ENCODE measurements at regions not wholly inside any gene's neighbourhood (a gene's known extent, or its start where the extent isn't known, plus 50 kb on each side); places are given as distances from the start of the nearest gene placed in this dataset.

- H3K4me3 ChIP-seq (ENCODE audit: low read length), result no peak overlapping the region
- DNase-seq, result peak; percentile 78
- no peaks in the 10 kb centered on the region for H3K4me1 ChIP-seq (ENCODE audit: control insufficient read depth, insufficient read depth, low read length)
- H3K27ac ChIP-seq (ENCODE audit: low read length), result no peak overlapping the region
- no peaks in the 10 kb centered on the region for H3K9me3 ChIP-seq (replicated peaks; ENCODE audit: control insufficient read depth, low read depth, low read length)
- H3K36me3 ChIP-seq (ENCODE audit: control insufficient read depth, insufficient read depth, low read length), result no peaks in the 10 kb centered on the region
- no peaks in the 10 kb centered on the region for H3K27me3 ChIP-seq (ENCODE audit: control insufficient read depth, insufficient read depth, low read length)
- WGBS (ENCODE audit: insufficient coverage), result no CpG with 5 or more reads among the region's 3 CpGs
Measured at GRCh38 chr2:126367361-126367760, 288.6 kb upstream of the GYPC start.

GRCh38 chr2:126368758-126369157, 287.2 kb upstream of the GYPC start:
- H3K9me3 ChIP-seq (replicated peaks; ENCODE audit: control insufficient read depth, low read depth, low read length), result no peaks in the 10 kb centered on the region
- 49% methylated on average over 2 of the region's 2 CpGs for WGBS (ENCODE audit: insufficient coverage)
- no peak overlapping the region for H3K4me3 ChIP-seq (ENCODE audit: low read length)
- no peak overlapping the region for H3K27ac ChIP-seq (ENCODE audit: low read length)
- DNase-seq, result peak; percentile 59
- no peaks in the 10 kb centered on the region for H3K36me3 ChIP-seq (ENCODE audit: control insufficient read depth, insufficient read depth, low read length)
- no peaks in the 10 kb centered on the region for H3K4me1 ChIP-seq (ENCODE audit: control insufficient read depth, insufficient read depth, low read length)
- no peaks in the 10 kb centered on the region for H3K27me3 ChIP-seq (ENCODE audit: control insufficient read depth, insufficient read depth, low read length)

DNA sequence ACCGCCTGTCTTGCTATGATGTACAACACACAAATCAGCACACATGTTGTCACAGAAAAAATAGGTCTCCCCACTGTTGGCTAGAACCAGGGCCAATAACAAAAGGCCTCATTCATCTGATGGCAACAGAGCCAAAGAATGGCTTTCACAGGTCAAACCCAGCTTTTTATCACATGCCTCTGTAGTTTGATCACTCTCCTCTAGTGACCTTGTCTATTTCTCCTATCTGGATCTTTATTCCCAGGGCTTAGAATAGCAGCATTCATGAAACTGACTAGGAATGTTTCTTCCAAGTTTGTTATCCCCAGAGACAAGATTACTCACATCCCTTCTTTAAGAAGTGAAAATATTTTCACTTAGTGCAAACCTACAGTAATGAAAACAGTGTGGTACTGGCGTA, 285.8 kb upstream of the GYPC start:
- H3K27ac ChIP-seq (ENCODE audit: low read length), result no peak overlapping the region
- WGBS (ENCODE audit: insufficient coverage), result 40% methylated on average over 1 of the region's 2 CpGs

GRCh38 chr2:126372406-126372805, 283.6 kb upstream of the GYPC start:
- Histone ChIP-seq H3K9me3 (replicated peaks; ENCODE audit: control insufficient read depth, low read depth, low read length) (no peaks in the 10 kb centered on the region), H3K4me1 (ENCODE audit: control insufficient read depth, insufficient read depth, low read length) (no peaks in the 10 kb centered on the region), H3K36me3 (ENCODE audit: control insufficient read depth, insufficient read depth, low read length) (no peaks in the 10 kb centered on the region), H3K27me3 (ENCODE audit: control insufficient read depth, insufficient read depth, low read length) (no peaks in the 10 kb centered on the region), H3K27ac (ENCODE audit: low read length) (no peak overlapping the region), H3K4me3 (ENCODE audit: low read length) (no peak overlapping the region)
- no peak for DNase-seq
- 100% methylated on average over 3 of the region's 4 CpGs for whole genome bisulfite sequencing (ENCODE audit: insufficient coverage)

More for the DNA sequence above, 285.8 kb upstream of the GYPC start:
- Histone ChIP-seq H3K4me3 (ENCODE audit: low read length) (no peak overlapping the region), H3K4me1 (ENCODE audit: control insufficient read depth, insufficient read depth, low read length) (no peaks in the 10 kb centered on the region), H3K9me3 (replicated peaks; ENCODE audit: control insufficient read depth, low read depth, low read length) (no peaks in the 10 kb centered on the region), H3K36me3 (ENCODE audit: control insufficient read depth, insufficient read depth, low read length) (no peaks in the 10 kb centered on the region), H3K27me3 (ENCODE audit: control insufficient read depth, insufficient read depth, low read length) (no peaks in the 10 kb centered on the region)
- peak; percentile 88 for DNase-seq

DNA sequence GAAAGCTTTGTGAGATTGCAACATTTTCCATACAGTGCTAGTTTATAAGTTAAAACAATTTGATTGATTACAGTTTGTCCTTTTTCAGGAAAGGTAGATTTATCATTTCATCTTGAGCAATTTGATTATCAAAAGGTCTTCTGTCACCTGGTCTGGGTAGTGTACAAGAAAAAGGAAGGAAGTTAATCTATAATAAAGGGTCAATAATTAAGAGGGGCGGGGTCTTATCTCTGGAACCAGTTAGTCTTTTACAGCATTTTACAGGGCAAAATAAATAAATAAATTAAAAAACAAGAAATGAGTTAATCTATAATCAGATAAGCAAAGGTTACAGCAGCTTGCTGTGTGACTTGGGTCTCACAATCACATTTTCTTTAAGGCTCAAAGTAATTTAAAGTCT, 277.8 kb upstream of the GYPC start:
- no peak for DNase-seq
- no peak overlapping the region for H3K4me3 ChIP-seq (ENCODE audit: low read length)
- no peak overlapping the region for H3K27ac ChIP-seq (ENCODE audit: low read length)
- H3K27me3 ChIP-seq (ENCODE audit: control insufficient read depth, insufficient read depth, low read length), result no peaks in the 10 kb centered on the region
- no peaks in the 10 kb centered on the region for H3K36me3 ChIP-seq (ENCODE audit: control insufficient read depth, insufficient read depth, low read length)
- peaks cover 5% of the 10 kb centered on the region for H3K4me1 ChIP-seq (ENCODE audit: control insufficient read depth, insufficient read depth, low read length)
- no peaks in the 10 kb centered on the region for H3K9me3 ChIP-seq (replicated peaks; ENCODE audit: control insufficient read depth, low read depth, low read length)
- WGBS (ENCODE audit: insufficient coverage), result no CpG with 5 or more reads among the region's 1 CpG

DNA sequence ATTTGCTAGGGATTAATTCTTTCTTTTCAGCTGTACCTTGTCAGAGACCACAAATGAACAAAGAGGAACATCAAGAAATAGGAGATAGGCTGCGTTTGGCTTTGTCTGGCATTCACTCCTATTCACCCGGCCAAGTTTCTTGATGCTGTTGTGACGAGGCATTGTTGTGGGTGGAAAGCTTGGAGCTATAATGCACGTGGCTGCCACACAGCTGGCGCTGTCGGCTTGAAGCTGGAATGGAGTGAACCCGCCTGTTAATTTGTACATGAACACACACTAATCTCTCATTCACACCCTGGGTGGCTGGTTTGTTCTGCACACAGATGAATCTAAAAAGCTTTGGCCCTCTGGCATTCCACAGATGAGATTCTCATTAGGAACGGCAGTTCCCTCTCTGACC, 274.9 kb upstream of the GYPC start:
- peak; percentile 72 for DNase-seq
- Histone ChIP-seq H3K4me1 (ENCODE audit: control insufficient read depth, insufficient read depth, low read length) (peaks cover 5% of the 10 kb centered on the region), H3K36me3 (ENCODE audit: control insufficient read depth, insufficient read depth, low read length) (no peaks in the 10 kb centered on the region), H3K4me3 (ENCODE audit: low read length) (no peak overlapping the region), H3K27me3 (ENCODE audit: control insufficient read depth, insufficient read depth, low read length) (no peaks in the 10 kb centered on the region), H3K27ac (ENCODE audit: low read length) (no peak overlapping the region), H3K9me3 (replicated peaks; ENCODE audit: control insufficient read depth, low read depth, low read length) (no peaks in the 10 kb centered on the region)
- no CpG with 5 or more reads among the region's 8 CpGs for WGBS (ENCODE audit: insufficient coverage)

DNA sequence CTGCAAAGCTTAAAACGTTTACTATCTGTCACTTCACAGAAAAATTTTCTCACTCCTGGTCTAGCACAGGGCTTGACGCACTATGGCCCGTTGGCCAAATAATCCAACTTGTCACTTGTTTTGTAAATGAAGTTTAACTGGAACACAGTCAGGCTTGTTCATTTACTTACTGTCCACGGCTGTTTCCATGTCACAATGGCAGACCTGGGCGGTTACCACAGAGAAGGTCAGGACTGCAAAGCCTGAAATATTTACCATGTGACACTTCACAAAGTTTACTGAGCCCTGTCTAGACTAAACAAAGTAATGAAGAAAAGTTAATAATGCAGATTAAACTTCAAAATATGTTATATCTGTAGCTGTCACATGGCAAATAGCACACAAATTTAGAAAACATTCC, 273.0 kb upstream of the GYPC start:
- H3K27me3 ChIP-seq (ENCODE audit: control insufficient read depth, insufficient read depth, low read length), result no peaks in the 10 kb centered on the region
- DNase-seq, result no peak
- no peaks in the 10 kb centered on the region for H3K9me3 ChIP-seq (replicated peaks; ENCODE audit: control insufficient read depth, low read depth, low read length)
- WGBS (ENCODE audit: insufficient coverage), result 93% methylated on average over 2 of the region's 5 CpGs
- H3K4me3 ChIP-seq (ENCODE audit: low read length), result no peak overlapping the region
- no peaks in the 10 kb centered on the region for H3K36me3 ChIP-seq (ENCODE audit: control insufficient read depth, insufficient read depth, low read length)
- no peak overlapping the region for H3K27ac ChIP-seq (ENCODE audit: low read length)
- H3K4me1 ChIP-seq (ENCODE audit: control insufficient read depth, insufficient read depth, low read length), result peaks cover 5% of the 10 kb centered on the region

- no peaks in the 10 kb centered on the region for H3K9me3 ChIP-seq (replicated peaks; ENCODE audit: control insufficient read depth, low read depth, low read length)
- no peak overlapping the region for H3K27ac ChIP-seq (ENCODE audit: low read length)
- DNase-seq, result no peak
- H3K4me1 ChIP-seq (ENCODE audit: control insufficient read depth, insufficient read depth, low read length), result peaks cover 5% of the 10 kb centered on the region
- no peak overlapping the region for H3K4me3 ChIP-seq (ENCODE audit: low read length)
- no peaks in the 10 kb centered on the region for H3K36me3 ChIP-seq (ENCODE audit: control insufficient read depth, insufficient read depth, low read length)
- H3K27me3 ChIP-seq (ENCODE audit: control insufficient read depth, insufficient read depth, low read length), result no peaks in the 10 kb centered on the region
Measured at GRCh38 chr2:126383800-126384199, 272.2 kb upstream of the GYPC start.

GRCh38 chr2:126385441-126385840, 270.5 kb upstream of the GYPC start:
- no peaks in the 10 kb centered on the region for H3K27me3 ChIP-seq (ENCODE audit: control insufficient read depth, insufficient read depth, low read length)

GRCh38 chr2:126385983-126386382, 270.0 kb upstream of the GYPC start:
- Histone ChIP-seq H3K36me3 (ENCODE audit: control insufficient read depth, insufficient read depth, low read length) (no peaks in the 10 kb centered on the region), H3K4me1 (ENCODE audit: control insufficient read depth, insufficient read depth, low read length) (peaks cover 5% of the 10 kb centered on the region), H3K27me3 (ENCODE audit: control insufficient read depth, insufficient read depth, low read length) (no peaks in the 10 kb centered on the region), H3K9me3 (replicated peaks; ENCODE audit: control insufficient read depth, low read depth, low read length) (no peaks in the 10 kb centered on the region), H3K27ac (ENCODE audit: low read length) (no peak overlapping the region), H3K4me3 (ENCODE audit: low read length) (no peak overlapping the region)
- no peak for DNase-seq

More at GRCh38 chr2:126385441-126385840, 270.5 kb upstream of the GYPC start:
- H3K27ac ChIP-seq (ENCODE audit: low read length), result no peak overlapping the region
- DNase-seq, result no peak
- no peak overlapping the region for H3K4me3 ChIP-seq (ENCODE audit: low read length)
- H3K36me3 ChIP-seq (ENCODE audit: control insufficient read depth, insufficient read depth, low read length), result no peaks in the 10 kb centered on the region
- H3K9me3 ChIP-seq (replicated peaks; ENCODE audit: control insufficient read depth, low read depth, low read length), result no peaks in the 10 kb centered on the region
- peaks cover 5% of the 10 kb centered on the region for H3K4me1 ChIP-seq (ENCODE audit: control insufficient read depth, insufficient read depth, low read length)

- Histone ChIP-seq H3K36me3 (ENCODE audit: control insufficient read depth, insufficient read depth, low read length) (no peaks in the 10 kb centered on the region), H3K27me3 (ENCODE audit: control insufficient read depth, insufficient read depth, low read length) (no peaks in the 10 kb centered on the region), H3K4me1 (ENCODE audit: control insufficient read depth, insufficient read depth, low read length) (no peaks in the 10 kb centered on the region), H3K9me3 (replicated peaks; ENCODE audit: control insufficient read depth, low read depth, low read length) (no peaks in the 10 kb centered on the region), H3K27ac (ENCODE audit: low read length) (no peak overlapping the region), H3K4me3 (ENCODE audit: low read length) (no peak overlapping the region)
- no peak for DNase-seq
- no CpG with 5 or more reads among the region's 1 CpG for WGBS (ENCODE audit: insufficient coverage)
Measured at GRCh38 chr2:126389446-126389845, 266.5 kb upstream of the GYPC start.
